HCT116 (cell line): ENCODE measurements at regions not wholly inside any gene's neighbourhood (a gene's known extent, or its start where the extent isn't known, plus 50 kb on each side); places are given as distances from the start of the nearest gene placed in this dataset.

Experiments used
- ATAC-seq: fragments of 200-7000 bp; cut with Tn5 transposase; 2 replicates; pipeline ENCODE4 v1.9.1; 2020; ENCODE audit warnings: mild to moderate bottlenecking, moderate library complexity
- BruUV-seq: library from RNA; stranded (reverse); fragments of 400-500 nt; replicated peaks from 2 replicates; lab custom pipeline; 2021; lab: Mats Ljungman, UMichigan
- CTCF ChIA-PET: fragments of 300-600 bp; sonication (Branson Sonifier 250); formaldehyde crosslinking; loops from one replicate; lab custom pipeline; 2021; ENCODE audit warnings: antibody characterized with exemption; lab: Charles Lee
- POLR2A ChIA-PET: fragments of 300-600, 350-600 bp; sonication (Branson Sonifier 250); formaldehyde crosslinking; loops from one replicate; lab custom pipeline; 2021; ENCODE audit warnings: antibody characterized with exemption; lab: Charles Lee
- RAD21 ChIA-PET, 2 experiments: fragments of 300-600 bp; sonication (Branson Sonifier 250); formaldehyde crosslinking; loops; one replicate each; lab custom pipeline; 2023; ENCODE audit warnings: low total read pairs in 2 of 2; ENCODE audit not compliant: uncharacterized antibody in 2 of 2, unreplicated experiment in 2 of 2, low non-redundant PET in 1 of 2; lab: Charles Lee
- DNase-seq: peaks from one replicate; pipeline ENCODE4 v3.0.0-alpha.2; 2010; ENCODE audit warnings: low read depth, low spot score
- H2AFZ ChIP-seq: fragments of 200-600 bp; shearing (Covaris generic), sonication (generic); 2 replicates; pipeline ENCODE4 v1.6.1; 2017; ENCODE audit warnings: low read depth, mixed run types, mixed read lengths, antibody characterized with exemption, low read length; ENCODE audit not compliant: poor library complexity, severe bottlenecking
- H3K27ac ChIP-seq: 2 replicates; pipeline ENCODE4 v1.5.1; 2012; ENCODE audit warnings: low read depth, low read length
- H3K27me3 ChIP-seq: fragments of 200-600 bp; sonication (generic); 2 replicates; pipeline ENCODE4 v1.6.1; 2016; ENCODE audit warnings: mixed run types, low read length, mixed read lengths; ENCODE audit not compliant: insufficient read depth
- H3K36me3 ChIP-seq, 2 experiments: fragments of 200-500 bp in 1 of 2; fragments of 200-600 bp in 1 of 2; sonication (Bioruptor generic) in 1 of 2; sonication (generic) in 1 of 2; 2 replicates each; pipeline versions ENCODE4 v1.5.1 to v1.6.1; 2014 to 2016; ENCODE audit warnings: low read length in 2 of 2, inconsistent platforms in 1 of 2, mixed read lengths in 1 of 2, mixed run types in 1 of 2; ENCODE audit not compliant: insufficient read depth in 2 of 2, control insufficient read depth in 1 of 2
- H3K4me1 ChIP-seq, 2 experiments: fragments of 200-600 bp in 1 of 2; sonication (generic) in 1 of 2; 2 replicates each; pipeline versions ENCODE4 v1.5.1 to v1.6.1; 2012 to 2017; ENCODE audit warnings: low read length in 2 of 2, inconsistent platforms in 1 of 2, mild to moderate bottlenecking in 1 of 2, mixed read lengths in 1 of 2, mixed run types in 1 of 2, moderate library complexity in 1 of 2; ENCODE audit not compliant: insufficient read depth in 2 of 2, control insufficient read depth in 1 of 2
- H3K4me2 ChIP-seq: fragments of 200-600 bp; sonication (generic); 2 replicates; pipeline ENCODE4 v1.6.1; 2017; ENCODE audit warnings: mixed run types, low read length, mixed read lengths
- H3K4me3 ChIP-seq, 2 experiments: fragments of 200-600 bp in 1 of 2; sonication (generic) in 1 of 2; replicated peaks in 1 of 2; 2 replicates each; pipeline ENCODE4 v1.5.1; 2011 to 2016; ENCODE audit warnings: low read length in 2 of 2, control low read depth in 1 of 2, low read depth in 1 of 2, mild to moderate bottlenecking in 1 of 2, mixed read lengths in 1 of 2, mixed run types in 1 of 2
- H3K79me2 ChIP-seq: fragments of 200-600 bp; sonication (generic); 2 replicates; pipeline ENCODE4 v1.6.1; 2017; ENCODE audit warnings: mild to moderate bottlenecking, mixed run types, low read length, moderate library complexity, mixed read lengths; ENCODE audit not compliant: insufficient read depth
- H3K9ac ChIP-seq: fragments of 200-600 bp; sonication (generic); 2 replicates; pipeline ENCODE4 v1.6.1; 2016; ENCODE audit warnings: low read length, mixed read lengths
- H3K9me2 ChIP-seq: fragments of 200-600 bp; sonication (generic), shearing (Covaris generic); 2 replicates; pipeline ENCODE4 v1.6.1; 2017; ENCODE audit warnings: mixed run types, mild to moderate bottlenecking, moderate library complexity; ENCODE audit not compliant: insufficient read depth
- H3K9me3 ChIP-seq, 2 experiments: fragments of 200-500 bp in 1 of 2; fragments of 200-600 bp in 1 of 2; sonication (Bioruptor generic) in 1 of 2; sonication (generic) in 1 of 2; 2 replicates each; pipeline ENCODE4 v1.6.1; 2014 to 2017; ENCODE audit warnings: low read length in 2 of 2, mixed read lengths in 2 of 2, inconsistent platforms in 1 of 2, low read depth in 1 of 2, mild to moderate bottlenecking in 1 of 2, mixed run types in 1 of 2, moderate library complexity in 1 of 2; ENCODE audit not compliant: control insufficient read depth in 1 of 2, insufficient read depth in 1 of 2
- H4K20me1 ChIP-seq: fragments of 200-600 bp; sonication (generic), shearing (Covaris generic); 2 replicates; pipeline ENCODE4 v1.6.1; 2017; ENCODE audit warnings: mixed run types, mild to moderate bottlenecking, moderate library complexity; ENCODE audit not compliant: insufficient read depth
- POLR2A ChIP-seq: IDR thresholded peaks from 2 replicates; pipeline ENCODE4 v1.7.0; 2011; ENCODE audit warnings: borderline replicate concordance; ENCODE audit not compliant: insufficient read depth, insufficient read length; ENCODE audit errors: extremely low read depth
- SRF ChIP-seq: IDR thresholded peaks from 2 replicates; pipeline ENCODE4 v1.6.1; 2012; ENCODE audit warnings: low read depth
- ZFX ChIP-seq: fragments of 450-650 bp; IDR thresholded peaks from 2 replicates; pipeline ENCODE4 v1.6.1; 2017
- intact Hi-C: fragments of 100-400 bp; cut with micrococcal nuclease; formaldehyde crosslinking; loops from 2 replicates; pipeline ENCODE4 v1.10.0; 2022
- TF ChIP-seq, protein P1 (sequence below), 3 experiments: fragments of 200-600 bp in 1 of 3; sonication (generic) in 1 of 3; IDR thresholded peaks in 2 of 3; conservative IDR thresholded peaks in 1 of 3; 2 replicates each; pipeline ENCODE4 v1.5.1; 2012 to 2017; ENCODE audit warnings: low read depth in 2 of 3, low read length in 2 of 3, antibody characterized with exemption in 1 of 3, borderline replicate concordance in 1 of 3, control low read depth in 1 of 3, mild to moderate bottlenecking in 1 of 3, mixed read lengths in 1 of 3, mixed run types in 1 of 3, moderate library complexity in 1 of 3; ENCODE audit not compliant: insufficient read depth in 1 of 3

GRCh38 chrX:95076449-95076848 is 1402.4 kb downstream of the FAM133A start:
- Histone ChIP-seq H3K9me3 (no peaks in the 10 kb centered on the region), H4K20me1 (no peaks in the 10 kb centered on the region), H3K4me1 (no peaks in the 10 kb centered on the region), H2AFZ (no peak overlapping the region), H3K36me3 (no peaks in the 10 kb centered on the region), H3K27ac (no peak overlapping the region), H3K4me2 (no peak overlapping the region), H3K79me2 (no peaks in the 10 kb centered on the region), H3K9ac (no peak overlapping the region), H3K9me2 (no peaks in the 10 kb centered on the region), H3K4me3 (no peak overlapping the region), H3K27me3 (no peaks in the 10 kb centered on the region)
- no TSS peak for BruUV-seq
- TF ChIP-seq, protein P1, sequence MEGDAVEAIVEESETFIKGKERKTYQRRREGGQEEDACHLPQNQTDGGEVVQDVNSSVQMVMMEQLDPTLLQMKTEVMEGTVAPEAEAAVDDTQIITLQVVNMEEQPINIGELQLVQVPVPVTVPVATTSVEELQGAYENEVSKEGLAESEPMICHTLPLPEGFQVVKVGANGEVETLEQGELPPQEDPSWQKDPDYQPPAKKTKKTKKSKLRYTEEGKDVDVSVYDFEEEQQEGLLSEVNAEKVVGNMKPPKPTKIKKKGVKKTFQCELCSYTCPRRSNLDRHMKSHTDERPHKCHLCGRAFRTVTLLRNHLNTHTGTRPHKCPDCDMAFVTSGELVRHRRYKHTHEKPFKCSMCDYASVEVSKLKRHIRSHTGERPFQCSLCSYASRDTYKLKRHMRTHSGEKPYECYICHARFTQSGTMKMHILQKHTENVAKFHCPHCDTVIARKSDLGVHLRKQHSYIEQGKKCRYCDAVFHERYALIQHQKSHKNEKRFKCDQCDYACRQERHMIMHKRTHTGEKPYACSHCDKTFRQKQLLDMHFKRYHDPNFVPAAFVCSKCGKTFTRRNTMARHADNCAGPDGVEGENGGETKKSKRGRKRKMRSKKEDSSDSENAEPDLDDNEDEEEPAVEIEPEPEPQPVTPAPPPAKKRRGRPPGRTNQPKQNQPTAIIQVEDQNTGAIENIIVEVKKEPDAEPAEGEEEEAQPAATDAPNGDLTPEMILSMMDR (IDR thresholded peaks at IDR 0.05 in 2 of 3, conservative IDR thresholded peaks at IDR 0.05 in 1 of 3; ENCODE audit: borderline replicate concordance in 1 of 3, insufficient read depth in 1 of 3, low read depth in 2 of 3, low read length in 2 of 3), result peak in 2 of 3 experiments; percentile 19 to 42; a peak in 2 of 6 replicates
- TF ChIP-seq ZFX, result no peak
- CTCF ChIA-PET, result no interaction called here
- RAD21 ChIA-PET, result no interaction called here
- intact Hi-C loops, result no loop called here
- no peak for ATAC-seq
- no peak for DNase-seq
- POLR2A ChIA-PET, result no interaction called here

- TF ChIP-seq POLR2A (no peak), SRF (no peak)
- Histone ChIP-seq H3K27ac (no peak overlapping the region), H3K4me2 (no peak overlapping the region), H3K9me2 (no peaks in the 10 kb centered on the region), H3K79me2 (no peaks in the 10 kb centered on the region), H4K20me1 (no peaks in the 10 kb centered on the region), H3K27me3 (no peaks in the 10 kb centered on the region), H3K36me3 (no peaks in the 10 kb centered on the region), H3K4me1 (no peaks in the 10 kb centered on the region), H2AFZ (no peak overlapping the region), H3K9ac (no peak overlapping the region), H3K9me3 (no peaks in the 10 kb centered on the region), H3K4me3 (no peak overlapping the region)
- ATAC-seq, result no peak
- no peak for DNase-seq
- intact Hi-C loops, result no loop called here
- CTCF ChIA-PET, result no interaction called here
- RAD21 ChIA-PET, result no interaction called here
- no TSS peak for BruUV-seq
- POLR2A ChIA-PET, result no interaction called here
Measured at GRCh38 chrX:95101851-95102390, 1427.9 kb downstream of the FAM133A start.
